ENCODE measurements at regions not wholly inside any gene's neighbourhood (a gene's known extent, or its start where the extent isn't known, plus 50 kb on each side); places are given as distances from the start of the nearest gene placed in this dataset.

DNA sequence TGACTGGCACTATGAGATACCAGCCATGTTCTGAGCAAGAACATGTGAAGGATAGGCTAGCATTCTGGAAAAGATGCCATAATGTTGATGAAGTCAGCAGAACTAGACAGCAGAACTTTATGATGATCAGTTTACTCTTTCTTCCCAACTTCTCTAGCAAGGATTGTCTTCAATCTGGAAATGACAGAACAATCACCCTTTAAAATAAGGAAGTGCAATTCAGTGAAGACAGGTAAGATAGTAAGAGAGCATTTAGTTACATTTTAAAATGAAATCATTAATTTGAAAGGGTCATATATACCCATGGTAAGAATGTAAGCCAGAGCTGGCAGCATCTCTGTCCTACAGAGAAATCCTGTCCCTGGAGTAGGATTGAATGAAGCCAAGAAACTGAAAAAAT is 66.0 kb upstream of the C12orf71 start:
- H3K27me3 ChIP-seq (replicated peaks in 1 of 7) = no peaks in the 10 kb centered on the region
- TF ChIP-seq POLR2AphosphoS5 (IDR thresholded peaks at IDR 0.05) (no peak), CTCF (IDR thresholded peaks at IDR 0.05 in 8 of 11, conservative IDR thresholded peaks at IDR 0.05 in 3 of 11) (no peak), POLR2A (IDR thresholded peaks at IDR 0.05) (no peak)
- H3K4me3 ChIP-seq = no peak overlapping the region
- peaks cover 0 to 9% (median 6%) of the 10 kb centered on the region in 6 donors for H3K4me1 ChIP-seq
- intact Hi-C loops (cut with DNase I; ENCODE audit: low total_unique reads) = loop anchor here (10.0 kb wide), 1 partner anchor 156 kb away; no protein-coding TSS in a partner anchor
- DNase-seq = no peak
- no peak overlapping the region for H3K27ac ChIP-seq
- H3K36me3 ChIP-seq = no peaks in the 10 kb centered on the region
- no peaks in the 10 kb centered on the region for H3K9me3 ChIP-seq

GRCh38 chr12:27148791-27149190 is 66.4 kb upstream of the C12orf71 start:
- intact Hi-C loops (cut with DNase I; ENCODE audit: low total_unique reads) = loop anchor here (10.0 kb wide), 1 partner anchor 156 kb away; no protein-coding TSS in a partner anchor
- Histone ChIP-seq H3K9me3 (no peaks in the 10 kb centered on the region), H3K4me1 (peaks cover 0 to 5% (median 2%) of the 10 kb centered on the region in 6 donors), H3K27me3 (replicated peaks in 1 of 7) (no peaks in the 10 kb centered on the region), H3K4me3 (no peak overlapping the region), H3K36me3 (no peaks in the 10 kb centered on the region), H3K27ac (no peak overlapping the region)
- TF ChIP-seq POLR2A (IDR thresholded peaks at IDR 0.05) (no peak), POLR2AphosphoS5 (IDR thresholded peaks at IDR 0.05) (no peak), CTCF (IDR thresholded peaks at IDR 0.05 in 8 of 11, conservative IDR thresholded peaks at IDR 0.05 in 3 of 11) (no peak)
- DNase-seq = no peak
- WGBS, 5 donors = 53 to 70% (median 60%) methylated on average over 2 of the region's 2 CpGs

GRCh38 chr12:27151479-27151878 is 69.1 kb upstream of the C12orf71 start:
- no peaks in the 10 kb centered on the region for H3K36me3 ChIP-seq
- intact Hi-C loops (cut with DNase I; ENCODE audit: low total_unique reads) = no loop called here
- no peak overlapping the region for H3K4me3 ChIP-seq
- H3K27me3 ChIP-seq (replicated peaks in 1 of 7) = no peaks in the 10 kb centered on the region
- TF ChIP-seq CTCF (IDR thresholded peaks at IDR 0.05 in 8 of 11, conservative IDR thresholded peaks at IDR 0.05 in 3 of 11) (no peak), POLR2AphosphoS5 (IDR thresholded peaks at IDR 0.05) (no peak), POLR2A (IDR thresholded peaks at IDR 0.05) (no peak)
- no peaks in the 10 kb centered on the region for H3K9me3 ChIP-seq
- DNase-seq = no peak
- H3K27ac ChIP-seq = no peak overlapping the region
- 56 to 80% (median 68%) methylated on average over 3 of the region's 3 CpGs for WGBS, 5 donors
- no peaks in the 10 kb centered on the region for H3K4me1 ChIP-seq

- WGBS, 5 donors = 82 to 92% (median 89%) methylated on average over 6 of the region's 6 CpGs
- DNase-seq = no peak
- Histone ChIP-seq H3K4me3 (no peak overlapping the region), H3K27me3 (replicated peaks in 1 of 7) (no peaks in the 10 kb centered on the region), H3K4me1 (no peaks in the 10 kb centered on the region), H3K36me3 (no peaks in the 10 kb centered on the region), H3K27ac (no peak overlapping the region), H3K9me3 (no peaks in the 10 kb centered on the region)
- intact Hi-C loops (cut with DNase I; ENCODE audit: low total_unique reads) = no loop called here
- no peak for TF ChIP-seq CTCF (IDR thresholded peaks at IDR 0.05 in 8 of 11, conservative IDR thresholded peaks at IDR 0.05 in 3 of 11)
- no peak for TF ChIP-seq POLR2AphosphoS5 (IDR thresholded peaks at IDR 0.05)
- TF ChIP-seq POLR2A (IDR thresholded peaks at IDR 0.05) = no peak
Observed at GRCh38 chr12:27158297-27158696, 75.9 kb upstream of the C12orf71 start.
